H1 (cell line): ENCODE measurements at regions not wholly inside any gene's neighbourhood (a gene's known extent, or its start where the extent isn't known, plus 50 kb on each side); places are given as distances from the start of the nearest gene placed in this dataset.

ENCODE experiments used
- CTCF ChIA-PET: fragments of 300-600 bp; sonication (Branson Sonifier 250); formaldehyde crosslinking; loops from one replicate; lab custom pipeline; 2021; ENCODE audit not compliant: partially characterized antibody; lab: Charles Lee
- POLR2A ChIA-PET: fragments of 300-600 bp; sonication (Branson Sonifier 250); formaldehyde crosslinking; loops from one replicate; lab custom pipeline; 2021; ENCODE audit warnings: inconsistent platforms; ENCODE audit not compliant: partially characterized antibody; lab: Charles Lee
- DNase-seq, 2 experiments: peaks; one replicate each; pipeline versions ENCODE4 v3.0.0 to v3.0.0-alpha.2; 2010 to 2022; ENCODE audit warnings: low spot score in 2 of 2, low read depth in 1 of 2, mixed read lengths in 1 of 2
- FAIRE-seq: peaks from 2 replicates; lab custom pipeline; 2011; peaks lifted over from hg19 to GRCh38; lab: Jason Lieb, UNC
- H2AFZ ChIP-seq: 2 replicates; pipeline ENCODE4 v1.8.1; 2012; ENCODE audit warnings: low read length, inconsistent platforms
- H2AK5ac ChIP-seq: 2 replicates; pipeline ENCODE4 v1.6.1; 2013; ENCODE audit warnings: low read depth, low read length
- H2BK120ac ChIP-seq: replicated peaks from 2 replicates; pipeline ENCODE3; 2013; ENCODE audit warnings: low read depth, low read length, inconsistent platforms
- H2BK12ac ChIP-seq: 2 replicates; pipeline ENCODE4 v1.6.1; 2013; ENCODE audit warnings: low read depth, low read length
- H2BK15ac ChIP-seq: 2 replicates; pipeline ENCODE4 v1.6.1; 2013; ENCODE audit warnings: low read length
- H2BK20ac ChIP-seq: 2 replicates; pipeline ENCODE4 v1.6.1; 2013; ENCODE audit warnings: low read length
- H2BK5ac ChIP-seq: 2 replicates; pipeline ENCODE4 v1.6.1; 2013; ENCODE audit warnings: low read depth, low read length
- H3K14ac ChIP-seq: 2 replicates; pipeline ENCODE4 v1.6.1; 2013; ENCODE audit warnings: inconsistent platforms; ENCODE audit not compliant: insufficient read length
- H3K18ac ChIP-seq: 2 replicates; pipeline ENCODE4 v1.6.1; 2013; ENCODE audit warnings: low read length; ENCODE audit errors: extremely low read depth
- H3K23ac ChIP-seq: 2 replicates; pipeline ENCODE4 v1.6.1; 2013; ENCODE audit warnings: inconsistent platforms; ENCODE audit not compliant: insufficient read length
- H3K23me2 ChIP-seq: 2 replicates; pipeline ENCODE4 v1.6.1; 2013; ENCODE audit warnings: low read depth, low read length
- H3K27ac ChIP-seq: 2 replicates; pipeline ENCODE4 v1.6.1; 2011; ENCODE audit warnings: low read depth, low read length, inconsistent platforms
- H3K27me3 ChIP-seq, 4 experiments: replicated peaks in 1 of 4; 1 replicate in 1 of 4; 2 replicates in 3 of 4; pipeline versions ENCODE4 v1.6.1 to v1.8.1; 2011 to 2013; ENCODE audit warnings: low read length in 3 of 4, mild to moderate bottlenecking in 3 of 4, inconsistent platforms in 2 of 4, mixed read lengths in 2 of 4, moderate library complexity in 1 of 4; ENCODE audit not compliant: control insufficient read depth in 3 of 4, insufficient read depth in 3 of 4; ENCODE audit errors: extremely low read depth in 1 of 4
- H3K36me3 ChIP-seq, 4 experiments: 2 replicates each; pipeline versions ENCODE4 v1.6.1 to v1.8.1; 2011 to 2013; ENCODE audit warnings: mild to moderate bottlenecking in 4 of 4, low read length in 3 of 4, moderate library complexity in 2 of 4, control low read depth in 1 of 4, inconsistent platforms in 1 of 4; ENCODE audit not compliant: insufficient read depth in 4 of 4, control insufficient read depth in 2 of 4
- H3K4ac ChIP-seq: replicated peaks from 2 replicates; pipeline ENCODE3; 2013; ENCODE audit warnings: low read length, low read depth, mixed read lengths, inconsistent platforms; ENCODE audit not compliant: insufficient read length
- H3K4me1 ChIP-seq, 4 experiments: replicated peaks in 1 of 4; 1 replicate in 1 of 4; 2 replicates in 3 of 4; pipeline versions ENCODE4 v1.6.1 to v1.8.1; 2011 to 2013; ENCODE audit warnings: low read length in 3 of 4, inconsistent platforms in 2 of 4, mixed read lengths in 1 of 4; ENCODE audit not compliant: insufficient read depth in 4 of 4, control insufficient read depth in 3 of 4
- H3K4me2 ChIP-seq, 2 experiments: 2 replicates each; pipeline versions ENCODE4 v1.6.1 to v1.8.1; 2011 to 2013; ENCODE audit warnings: low read depth in 2 of 2, low read length in 2 of 2, control low read depth in 1 of 2, inconsistent platforms in 1 of 2, mild to moderate bottlenecking in 1 of 2; ENCODE audit not compliant: insufficient read depth in 1 of 2
- H3K4me3 ChIP-seq, 4 experiments: fragments of 200-600, 300-600 bp in 1 of 4; sonication (generic), shearing (Covaris generic), sonication (Bioruptor Twin) in 1 of 4; 2 replicates each; pipeline versions ENCODE4 v1.5.1 to v1.8.1; 2011 to 2016; ENCODE audit warnings: low read length in 4 of 4, low read depth in 3 of 4, control low read depth in 2 of 4, inconsistent platforms in 2 of 4, mild to moderate bottlenecking in 2 of 4, mixed read lengths in 1 of 4, moderate library complexity in 1 of 4; ENCODE audit not compliant: insufficient read depth in 2 of 4; ENCODE audit errors: extremely low read depth in 1 of 4
- H3K56ac ChIP-seq: replicated peaks from 2 replicates; pipeline ENCODE3; 2013; ENCODE audit warnings: low read depth, mild to moderate bottlenecking, mixed read lengths, low read length, inconsistent platforms; ENCODE audit not compliant: insufficient read length
- H3K79me1 ChIP-seq: 2 replicates; pipeline ENCODE4 v1.6.1; 2013; ENCODE audit warnings: low read depth, low read length, control low read depth
- H3K79me2 ChIP-seq, 2 experiments: 2 replicates each; pipeline versions ENCODE4 v1.6.1 to v1.8.1; 2012 to 2013; ENCODE audit warnings: low read length in 2 of 2, mild to moderate bottlenecking in 2 of 2, inconsistent platforms in 1 of 2; ENCODE audit not compliant: insufficient read depth in 2 of 2, control insufficient read depth in 1 of 2
- H3K9ac ChIP-seq, 4 experiments: replicated peaks in 1 of 4; 1 replicate in 1 of 4; 2 replicates in 3 of 4; pipeline versions ENCODE4 v1.6.1 to v1.8.1; 2011 to 2013; ENCODE audit warnings: low read depth in 3 of 4, low read length in 3 of 4, control low read depth in 2 of 4, mild to moderate bottlenecking in 2 of 4, moderate library complexity in 2 of 4, inconsistent platforms in 1 of 4; ENCODE audit errors: extremely low read depth in 1 of 4
- H3K9me3 ChIP-seq, 2 experiments: 2 replicates each; pipeline versions ENCODE4 v1.6.1 to v1.8.1; 2012 to 2013; ENCODE audit warnings: mild to moderate bottlenecking in 2 of 2, moderate library complexity in 2 of 2, control low read depth in 1 of 2, inconsistent platforms in 1 of 2, low read depth in 1 of 2, low read length in 1 of 2, mixed read lengths in 1 of 2; ENCODE audit not compliant: insufficient read depth in 2 of 2
- H4K20me1 ChIP-seq, 2 experiments: replicated peaks in 1 of 2; 2 replicates each; pipeline versions ENCODE3 to v1.8.1; 2011 to 2013; ENCODE audit warnings: inconsistent platforms in 2 of 2, low read length in 2 of 2, mild to moderate bottlenecking in 1 of 2; ENCODE audit not compliant: insufficient read depth in 2 of 2, control insufficient read depth in 1 of 2
- H4K5ac ChIP-seq: 2 replicates; pipeline ENCODE4 v1.6.1; 2013; ENCODE audit warnings: low read length, low read depth, mixed read lengths, inconsistent platforms; ENCODE audit not compliant: insufficient read length
- H4K8ac ChIP-seq: 2 replicates; pipeline ENCODE4 v1.8.0; 2013; ENCODE audit warnings: mild to moderate bottlenecking, moderate library complexity, low read length, inconsistent platforms; ENCODE audit not compliant: insufficient read depth; ENCODE audit errors: extremely low read depth
- H4K91ac ChIP-seq: replicated peaks from 2 replicates; pipeline ENCODE3; 2013; ENCODE audit warnings: low read length, mixed read lengths, inconsistent platforms; ENCODE audit not compliant: insufficient read length
- GTF2F1 ChIP-seq: IDR thresholded peaks from 2 replicates; pipeline ENCODE4 v1.6.1; 2012; ENCODE audit warnings: low read depth, low read length, improper control_type of control experiment, borderline replicate concordance
- MAX ChIP-seq: IDR thresholded peaks from 2 replicates; pipeline ENCODE4 v1.6.1; 2012; ENCODE audit warnings: inconsistent platforms
- RNF2 ChIP-seq: fragments of 200-900, 300-1000 bp; sonication (generic); IDR thresholded peaks from 2 replicates; pipeline ENCODE4 v1.7.1; 2016; ENCODE audit warnings: borderline replicate concordance, low read depth, mild to moderate bottlenecking, antibody characterized with exemption, low read length; ENCODE audit not compliant: poor library complexity, severe bottlenecking; ENCODE audit errors: missing control alignments
- SIN3A ChIP-seq, 2 experiments: IDR thresholded peaks in 1 of 2; conservative IDR thresholded peaks in 1 of 2; 2 replicates each; pipeline ENCODE4 v1.6.1; 2011 to 2012; ENCODE audit warnings: low read length in 2 of 2, improper control_type of control experiment in 1 of 2, low read depth in 1 of 2, mild to moderate bottlenecking in 1 of 2
- TCF12 ChIP-seq: IDR thresholded peaks from 2 replicates; pipeline ENCODE4 v1.6.1; 2011; ENCODE audit warnings: low read depth, mild to moderate bottlenecking, low read length
- ZNF274 ChIP-seq: IDR thresholded peaks from 2 replicates; pipeline ENCODE4 v1.7.0; 2012; ENCODE audit warnings: low read length, borderline replicate concordance; ENCODE audit errors: extremely low read depth
- TF ChIP-seq, protein P1 (sequence below): IDR thresholded peaks from 2 replicates; pipeline ENCODE4 v1.6.1; 2011; ENCODE audit warnings: low read depth, mild to moderate bottlenecking, low read length; ENCODE audit not compliant: insufficient read depth
- TF ChIP-seq, protein P2 (sequence below): IDR thresholded peaks from 2 replicates; pipeline ENCODE4 v1.6.1; 2012; ENCODE audit warnings: inconsistent platforms

DNA sequence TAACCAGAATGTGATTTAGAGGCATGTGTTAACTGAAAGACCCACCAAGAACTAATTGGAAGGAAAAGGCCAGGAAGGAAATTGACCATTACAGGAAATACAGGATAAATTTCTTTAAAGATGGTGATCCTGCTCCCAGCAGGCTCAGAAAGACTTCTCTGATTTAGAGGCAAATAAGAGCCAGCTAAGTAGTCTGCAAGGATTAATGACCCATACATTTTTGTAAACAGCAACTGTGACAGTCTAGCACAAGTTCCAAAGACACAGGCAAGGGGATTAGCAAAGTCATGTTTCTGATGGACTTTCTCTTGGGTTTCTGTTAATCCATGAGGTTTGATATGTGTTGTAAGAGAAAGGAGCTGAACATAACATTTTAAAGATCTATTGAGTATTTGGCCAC, 425.0 kb downstream of the HTR7 start:
- Histone ChIP-seq H2BK5ac (no peak overlapping the region), H3K56ac (no peak overlapping the region), H2AFZ (no peak overlapping the region), H4K91ac (no peak overlapping the region), H4K5ac (no peak overlapping the region), H3K4me2 (no peak overlapping the region), H3K14ac (no peak overlapping the region), H2BK12ac (no peak overlapping the region), H3K4me3 (no peak overlapping the region), H3K27ac (no peak overlapping the region), H3K79me1 (no peaks in the 10 kb centered on the region), H2BK15ac (no peak overlapping the region), H3K23me2 (no peaks in the 10 kb centered on the region), H2AK5ac (no peak overlapping the region), H3K36me3 (no peaks in the 10 kb centered on the region), H3K23ac (no peak overlapping the region), H3K9me3 (no peaks in the 10 kb centered on the region), H3K4me1 (no peaks in the 10 kb centered on the region), H4K20me1 (no peaks in the 10 kb centered on the region), H3K18ac (no peak overlapping the region), H3K27me3 (no peaks in the 10 kb centered on the region), H3K4ac (no peak overlapping the region), H4K8ac (no peak overlapping the region), H3K9ac (no peak overlapping the region), H2BK20ac (no peak overlapping the region), H3K79me2 (no peaks in the 10 kb centered on the region), H2BK120ac (no peak overlapping the region)
- POLR2A ChIA-PET: no interaction called here
- TF ChIP-seq GTF2F1: no peak
- TF ChIP-seq TCF12: no peak
- TF ChIP-seq, protein P1, sequence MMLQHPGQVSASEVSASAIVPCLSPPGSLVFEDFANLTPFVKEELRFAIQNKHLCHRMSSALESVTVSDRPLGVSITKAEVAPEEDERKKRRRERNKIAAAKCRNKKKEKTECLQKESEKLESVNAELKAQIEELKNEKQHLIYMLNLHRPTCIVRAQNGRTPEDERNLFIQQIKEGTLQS: no peak
- no peak for TF ChIP-seq ZNF274
- TF ChIP-seq RNF2: no peak
- TF ChIP-seq, protein P2, sequence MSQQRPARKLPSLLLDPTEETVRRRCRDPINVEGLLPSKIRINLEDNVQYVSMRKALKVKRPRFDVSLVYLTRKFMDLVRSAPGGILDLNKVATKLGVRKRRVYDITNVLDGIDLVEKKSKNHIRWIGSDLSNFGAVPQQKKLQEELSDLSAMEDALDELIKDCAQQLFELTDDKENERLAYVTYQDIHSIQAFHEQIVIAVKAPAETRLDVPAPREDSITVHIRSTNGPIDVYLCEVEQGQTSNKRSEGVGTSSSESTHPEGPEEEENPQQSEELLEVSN: no peak
- TF ChIP-seq SIN3A (conservative IDR thresholded peaks at IDR 0.05 in 1 of 2, IDR thresholded peaks at IDR 0.05 in 1 of 2; ENCODE audit: low read depth in 1 of 2, low read length in 2 of 2): no peak
- no peak for TF ChIP-seq MAX
- DNase-seq (no peak), FAIRE-seq (no peak)
- CTCF ChIA-PET: no interaction called here
